Keratinocyte (primary cell): ENCODE measurements at regions not wholly inside any gene's neighbourhood (a gene's known extent, or its start where the extent isn't known, plus 50 kb on each side); places are given as distances from the start of the nearest gene placed in this dataset.
A peak's percentile ranks its signal among the peaks of the same experiment; 100 is the strongest.

Experiments used
- DNase-seq: peaks from one replicate; pipeline ENCODE4 v3.0.0-alpha.2; 2011; ENCODE audit warnings: low read depth, missing footprints, low spot score
- FAIRE-seq: peaks from 2 replicates; lab custom pipeline; 2011; peaks lifted over from hg19 to GRCh38; lab: Jason Lieb, UNC
- H2AFZ ChIP-seq: 2 replicates; pipeline ENCODE4 v1.6.0; 2012; ENCODE audit warnings: low read length, control low read depth, inconsistent platforms; ENCODE audit not compliant: control insufficient read depth
- H3K27ac ChIP-seq: 2 replicates; pipeline ENCODE4 v1.5.1; 2011; ENCODE audit warnings: low read length; ENCODE audit not compliant: control insufficient read depth, insufficient read depth
- H3K27me3 ChIP-seq: 3 replicates; pipeline ENCODE4 v1.6.0; 2011; ENCODE audit warnings: low read length; ENCODE audit not compliant: control insufficient read depth, insufficient read depth; ENCODE audit errors: extremely low read depth
- H3K36me3 ChIP-seq, 2 experiments: 2 replicates in 1 of 2; 3 replicates in 1 of 2; pipeline ENCODE4 v1.5.1; 2011; ENCODE audit warnings: low read length in 2 of 2, mild to moderate bottlenecking in 1 of 2; ENCODE audit not compliant: control insufficient read depth in 2 of 2, insufficient read depth in 2 of 2; ENCODE audit errors: extremely low read depth in 1 of 2
- H3K4me1 ChIP-seq: 3 replicates; pipeline ENCODE4 v1.5.1; 2011; ENCODE audit warnings: low read length; ENCODE audit not compliant: control insufficient read depth, insufficient read depth; ENCODE audit errors: extremely low read depth
- H3K4me2 ChIP-seq: 3 replicates; pipeline ENCODE4 v1.6.0; 2011; ENCODE audit warnings: low read depth, low read length; ENCODE audit not compliant: control insufficient read depth, insufficient read depth; ENCODE audit errors: extremely low read depth
- H3K4me3 ChIP-seq, 3 experiments: fragments of 200-600 bp in 1 of 3; sonication (generic) in 1 of 3; 2 replicates in 2 of 3; 3 replicates in 1 of 3; pipeline ENCODE4 v1.5.1; 2011 to 2016; ENCODE audit warnings: low read length in 3 of 3, mild to moderate bottlenecking in 3 of 3, control low read depth in 2 of 3, inconsistent platforms in 1 of 3, low read depth in 1 of 3, mixed read lengths in 1 of 3, mixed run types in 1 of 3, moderate library complexity in 1 of 3; ENCODE audit not compliant: control insufficient read depth in 2 of 3, insufficient read depth in 2 of 3; ENCODE audit errors: extremely low read depth in 1 of 3
- H3K79me2 ChIP-seq: 2 replicates; pipeline ENCODE4 v1.6.0; 2012; ENCODE audit warnings: low read length; ENCODE audit not compliant: control insufficient read depth, insufficient read depth
- H3K9ac ChIP-seq: 3 replicates; pipeline ENCODE4 v1.6.0; 2011; ENCODE audit warnings: low read length; ENCODE audit not compliant: control insufficient read depth, insufficient read depth; ENCODE audit errors: extremely low read depth
- H3K9me1 ChIP-seq: 3 replicates; pipeline ENCODE4 v1.6.0; 2011; ENCODE audit warnings: low read length; ENCODE audit not compliant: control insufficient read depth, insufficient read depth; ENCODE audit errors: extremely low read depth
- H3K9me3 ChIP-seq: 2 replicates; pipeline ENCODE4 v1.5.1; 2012; ENCODE audit warnings: low read depth, low read length; ENCODE audit not compliant: control insufficient read depth
- H4K20me1 ChIP-seq: 3 replicates; pipeline ENCODE4 v1.6.0; 2011; ENCODE audit warnings: low read length; ENCODE audit not compliant: control insufficient read depth, insufficient read depth; ENCODE audit errors: extremely low read depth
- CTCF ChIP-seq, 3 experiments: IDR thresholded peaks in 1 of 3; conservative IDR thresholded peaks in 1 of 3; optimal IDR thresholded peaks in 1 of 3; 2 replicates in 2 of 3; 3 replicates in 1 of 3; pipeline versions ENCODE3 to v1.5.1; 2011; ENCODE audit warnings: low read length in 3 of 3, mild to moderate bottlenecking in 3 of 3, moderate library complexity in 2 of 3, control low read depth in 1 of 3, inconsistent platforms in 1 of 3; ENCODE audit not compliant: insufficient read depth in 2 of 3; ENCODE audit errors: extremely low read depth in 1 of 3
- EZH2 ChIP-seq: IDR thresholded peaks from one replicate; pipeline ENCODE4 v1.6.1; 2012; ENCODE audit warnings: inconsistent platforms, mild to moderate bottlenecking, low read length, moderate library complexity
- dilution Hi-C: fragments of 300-500 bp; cut with MboI; formaldehyde crosslinking; loops from one replicate; pipeline ENCODE4 v1.7.0; 2020; ENCODE audit warnings: low sequenced_read_pairs; ENCODE audit not compliant: extremely low pct_ligation_motif_present

- H3K27me3 ChIP-seq: no peaks in the 10 kb centered on the region
- H2AFZ ChIP-seq: peak overlapping the region; percentile 31
- dilution Hi-C loops: no loop called here
Observed at GRCh38 chr6:113461153-113461932, 395.8 kb upstream of the MARCKS start.

GRCh38 chr6:113464536-113464935 lies 392.6 kb upstream of the MARCKS start:
- H3K9ac ChIP-seq: no peak overlapping the region
- peak overlapping the region; percentile 31 for H3K27ac ChIP-seq
- H3K79me2 ChIP-seq: no peaks in the 10 kb centered on the region
- no peaks in the 10 kb centered on the region for H3K9me1 ChIP-seq
- H3K4me3 ChIP-seq: no peak overlapping the region
- dilution Hi-C loops: no loop called here
- FAIRE-seq (peak; percentile 66), DNase-seq (no peak)
- no peaks in the 10 kb centered on the region for H3K9me3 ChIP-seq
- no peaks in the 10 kb centered on the region for H3K36me3 ChIP-seq
- H3K4me1 ChIP-seq: peaks cover 21% of the 10 kb centered on the region
- TF ChIP-seq CTCF (optimal IDR thresholded peaks at IDR 0.05 in 1 of 3, IDR thresholded peaks at IDR 0.05 in 1 of 3, conservative IDR thresholded peaks at IDR 0.05 in 1 of 3; ENCODE audit: extremely low read depth in 1 of 3, insufficient read depth in 2 of 3, low read length in 3 of 3) (no peak), EZH2 (no peak)
- no peaks in the 10 kb centered on the region for H4K20me1 ChIP-seq
- H3K27me3 ChIP-seq: no peaks in the 10 kb centered on the region
- H2AFZ ChIP-seq: no peak overlapping the region
- peak overlapping the region; percentile 54 for H3K4me2 ChIP-seq

More at GRCh38 chr6:113461153-113461932, 395.8 kb upstream of the MARCKS start:
- Histone ChIP-seq H3K9me1 (no peaks in the 10 kb centered on the region), H3K4me1 (peaks cover 21% of the 10 kb centered on the region), H3K4me3 (no peak overlapping the region), H3K9ac (no peak overlapping the region), H4K20me1 (no peaks in the 10 kb centered on the region), H3K36me3 (no peaks in the 10 kb centered on the region), H3K79me2 (no peaks in the 10 kb centered on the region), H3K27ac (no peak overlapping the region), H3K9me3 (no peaks in the 10 kb centered on the region), H3K4me2 (peak overlapping the region; percentile 37)
- FAIRE-seq: peak; percentile 85
- DNase-seq: no peak
- TF ChIP-seq EZH2 (no peak), CTCF (optimal IDR thresholded peaks at IDR 0.05 in 1 of 3, IDR thresholded peaks at IDR 0.05 in 1 of 3, conservative IDR thresholded peaks at IDR 0.05 in 1 of 3; ENCODE audit: extremely low read depth in 1 of 3, insufficient read depth in 2 of 3, low read length in 3 of 3) (peak in 1 of 3 experiments; percentile 22)
